ENCODE measurements at regions not wholly inside any gene's neighbourhood (a gene's known extent, or its start where the extent isn't known, plus 50 kb on each side); places are given as distances from the start of the nearest gene placed in this dataset.
"Not testable (repeated sequence)": the region's sequence is repeated elsewhere in the genome, so short reads cannot be mapped to it uniquely, and the experiment has no call there.

DNA sequence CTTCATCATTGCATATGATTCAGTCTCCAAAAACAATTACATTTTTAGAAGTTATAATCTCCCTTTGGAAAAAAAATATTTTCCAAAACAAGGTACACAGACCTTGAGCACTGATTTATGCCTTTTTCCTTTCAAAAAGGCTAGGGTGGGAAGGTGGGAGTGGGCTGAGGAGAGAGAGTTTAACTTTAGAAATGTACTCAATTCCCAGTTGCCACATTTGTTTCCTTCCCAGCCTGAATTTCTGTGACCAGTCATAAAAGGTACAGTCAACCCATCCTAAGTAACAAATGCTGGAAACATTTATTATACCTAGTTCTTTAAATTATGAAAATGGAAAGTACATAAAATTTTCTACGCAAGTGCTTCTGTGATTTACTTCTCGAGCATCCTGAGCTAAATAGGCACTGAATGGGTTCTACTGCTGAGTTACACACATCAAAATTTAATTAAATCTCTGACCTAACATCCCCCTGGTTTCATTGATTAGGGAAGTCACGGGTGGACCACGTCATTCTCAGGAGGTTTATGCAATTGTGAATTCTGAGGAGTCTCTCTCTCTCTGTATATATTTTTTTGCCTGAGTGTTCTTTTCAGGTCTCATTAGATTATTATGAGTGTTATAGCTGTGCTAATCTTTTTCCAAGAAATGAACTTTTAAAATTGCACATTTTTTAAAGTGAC lies 371.8 kb downstream of the BTG1 start:
- no peak for DNase-seq (ENCODE audit: extremely low read depth, low read depth)

DNA sequence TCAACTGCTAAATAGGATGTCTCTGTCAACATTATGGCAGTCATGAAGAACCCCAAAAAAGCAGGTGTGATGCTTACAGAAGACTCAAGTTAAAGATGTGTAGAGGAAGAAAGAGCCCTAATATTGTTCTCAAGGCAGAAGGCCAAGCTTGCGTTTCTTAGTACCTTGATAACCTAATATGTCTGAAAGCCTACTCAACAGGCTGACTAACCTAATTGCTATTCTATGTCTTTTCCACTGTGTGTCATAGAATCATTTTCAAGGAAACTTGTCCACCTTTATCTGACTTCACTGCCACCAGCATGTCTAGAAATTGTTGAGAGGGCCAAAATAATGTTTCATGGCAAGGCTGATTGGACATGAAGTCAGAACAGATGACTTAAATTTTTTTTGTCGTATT lies 373.2 kb downstream of the BTG1 start:
- DNase-seq (ENCODE audit: extremely low read depth, low read depth), result no peak

DNA sequence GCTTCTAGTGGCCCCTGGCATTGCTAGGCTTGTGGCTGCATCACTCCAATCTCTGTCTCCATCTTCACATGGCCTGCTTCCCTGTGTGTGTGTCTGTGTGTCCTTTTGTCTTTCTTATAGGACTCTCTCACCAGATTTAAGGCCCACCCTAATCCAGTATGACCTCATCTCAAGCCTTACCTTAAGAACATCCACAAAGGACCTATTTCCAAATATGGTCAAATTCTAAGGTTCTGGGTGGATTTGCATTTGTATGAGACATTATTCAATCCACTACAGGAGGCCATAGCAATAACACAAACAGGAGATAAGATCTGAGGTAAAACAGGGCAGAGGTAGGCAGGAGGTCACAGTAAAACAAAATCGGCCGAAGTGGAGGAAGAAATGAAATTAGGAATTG lies 375.9 kb downstream of the BTG1 start:
- DNase-seq (ENCODE audit: extremely low read depth, low read depth), result no peak

DNA sequence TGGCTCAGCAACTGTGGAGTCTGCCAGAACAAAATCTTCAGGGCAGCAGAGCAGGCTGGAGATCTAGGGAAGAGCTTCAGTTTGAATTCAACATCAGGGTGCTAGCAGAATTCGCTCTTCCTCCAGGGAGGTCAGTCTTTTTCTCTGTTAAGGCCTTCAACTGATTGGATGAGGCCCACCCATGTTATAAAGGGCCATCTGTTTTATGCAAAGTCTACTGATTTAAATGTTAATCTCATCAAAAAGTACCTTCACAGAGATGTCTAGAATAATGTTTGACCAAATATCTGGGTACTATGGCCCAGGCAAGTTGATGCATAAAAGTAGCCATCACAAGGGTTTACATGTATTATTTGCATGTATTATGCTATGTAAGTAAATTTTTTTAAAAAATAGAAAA lies 378.4 kb downstream of the BTG1 start:
- no peak for DNase-seq (ENCODE audit: extremely low read depth, low read depth)

DNA sequence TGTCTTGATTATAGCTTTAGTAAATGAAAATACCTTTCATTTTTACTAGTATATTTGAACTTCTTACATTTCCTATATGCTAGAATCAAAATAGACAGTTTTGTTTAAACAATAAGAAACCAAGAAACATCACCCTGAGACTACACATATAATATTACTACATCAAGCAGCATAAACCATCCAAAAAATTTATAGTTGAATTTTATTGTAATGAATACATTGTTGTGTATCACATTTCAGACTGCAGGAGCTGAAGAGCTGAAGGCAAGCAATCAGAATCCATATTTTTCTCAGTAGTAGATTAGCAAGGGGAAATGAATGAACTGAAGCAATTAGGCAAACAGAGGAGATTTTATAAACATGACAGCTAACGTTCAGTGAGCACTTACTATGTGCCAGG lies 379.2 kb downstream of the BTG1 start:
- no peak for DNase-seq (ENCODE audit: extremely low read depth, low read depth)

DNA sequence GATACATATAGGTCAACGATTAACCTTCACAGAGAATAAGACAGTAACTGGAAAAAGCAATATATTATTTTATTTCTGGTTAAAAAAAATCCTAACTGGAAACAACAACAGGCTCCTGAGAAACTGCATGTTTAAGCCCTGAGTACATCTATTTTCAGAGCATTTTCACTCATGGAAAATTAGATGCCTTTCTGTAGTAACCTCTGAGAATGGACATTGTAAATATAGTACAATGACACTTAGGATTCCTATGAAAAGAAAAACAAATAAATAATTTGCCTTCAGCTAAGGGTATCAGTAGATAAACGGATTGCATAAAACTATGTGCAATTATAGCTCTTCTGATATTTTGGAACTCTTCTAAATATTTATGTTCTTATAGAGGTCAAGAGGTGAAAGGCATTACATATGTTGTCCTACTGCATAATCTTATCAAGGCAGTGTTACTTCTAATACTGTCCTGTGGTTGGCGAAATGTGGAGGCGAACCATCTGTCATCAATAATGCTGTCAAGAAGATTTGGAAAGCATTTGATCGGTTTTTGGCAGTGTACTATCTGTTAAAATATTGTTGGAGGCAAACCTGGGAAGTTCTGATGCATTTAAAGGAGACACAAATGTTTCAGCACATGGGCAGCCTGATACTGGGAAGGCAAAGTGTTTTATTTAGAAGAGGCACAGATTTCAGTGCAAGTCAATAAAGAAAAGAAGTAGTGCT lies 381.8 kb downstream of the BTG1 start:
- DNase-seq (ENCODE audit: extremely low read depth, low read depth), result no peak

DNA sequence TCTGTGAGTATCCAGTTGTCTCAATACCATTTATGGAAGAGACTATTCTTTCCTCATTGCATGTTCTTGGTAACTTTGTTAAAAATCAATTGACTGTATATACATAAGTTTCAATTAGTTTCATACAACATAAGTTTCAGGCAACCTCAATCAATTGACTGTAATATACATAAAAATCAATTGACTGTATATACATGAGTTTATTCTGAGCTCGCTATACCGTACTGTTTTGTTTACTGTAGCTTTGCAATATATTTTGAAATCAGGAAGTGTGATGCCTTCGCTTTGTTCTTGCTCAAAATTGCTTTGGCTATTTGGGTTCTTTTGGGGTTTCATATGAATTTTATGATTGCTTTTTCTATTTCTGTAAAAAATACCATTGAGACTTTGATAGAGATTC lies 392.0 kb downstream of the BTG1 start:
- no peak for DNase-seq (ENCODE audit: extremely low read depth, low read depth)

DNA sequence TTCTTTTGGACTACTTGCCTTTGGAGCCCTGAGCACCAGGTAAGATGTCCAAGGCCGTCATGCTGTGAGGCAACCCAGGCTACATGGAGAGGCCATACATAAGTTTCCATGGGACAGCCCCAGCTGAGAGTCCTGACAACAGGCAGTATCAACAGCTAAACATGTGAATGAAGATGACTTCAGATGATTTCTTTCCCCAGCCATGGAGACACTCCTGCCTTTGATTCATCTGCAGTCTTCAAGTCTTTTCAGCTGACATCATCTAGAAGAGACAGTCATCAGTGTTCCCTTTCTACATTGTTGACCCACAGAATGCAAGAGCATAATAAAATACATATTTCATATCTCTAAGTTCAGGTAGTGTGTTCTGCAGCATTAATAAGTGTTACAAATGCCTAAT lies 398.7 kb downstream of the BTG1 start:
- no peak for DNase-seq (ENCODE audit: extremely low read depth, low read depth)

DNA sequence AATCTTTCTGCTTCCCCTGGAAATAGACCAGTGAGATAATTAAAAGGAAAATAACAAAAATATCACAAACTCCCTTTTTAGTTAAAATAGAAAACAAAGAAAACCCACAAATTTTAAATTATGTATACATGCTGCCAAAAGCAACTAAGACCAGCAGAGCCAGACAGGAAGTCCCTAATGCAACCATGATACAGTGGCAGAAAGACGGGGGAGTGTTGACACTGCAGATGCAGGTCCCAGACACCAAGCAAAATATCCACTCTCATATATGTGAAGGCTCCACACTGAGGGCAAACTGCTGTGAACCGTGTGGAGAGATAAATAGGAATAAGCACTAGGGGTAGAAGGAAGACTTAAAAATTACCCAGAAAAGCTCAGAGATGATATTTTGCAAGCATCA lies 401.0 kb downstream of the BTG1 start:
- no peak for DNase-seq (ENCODE audit: extremely low read depth, low read depth)

DNA sequence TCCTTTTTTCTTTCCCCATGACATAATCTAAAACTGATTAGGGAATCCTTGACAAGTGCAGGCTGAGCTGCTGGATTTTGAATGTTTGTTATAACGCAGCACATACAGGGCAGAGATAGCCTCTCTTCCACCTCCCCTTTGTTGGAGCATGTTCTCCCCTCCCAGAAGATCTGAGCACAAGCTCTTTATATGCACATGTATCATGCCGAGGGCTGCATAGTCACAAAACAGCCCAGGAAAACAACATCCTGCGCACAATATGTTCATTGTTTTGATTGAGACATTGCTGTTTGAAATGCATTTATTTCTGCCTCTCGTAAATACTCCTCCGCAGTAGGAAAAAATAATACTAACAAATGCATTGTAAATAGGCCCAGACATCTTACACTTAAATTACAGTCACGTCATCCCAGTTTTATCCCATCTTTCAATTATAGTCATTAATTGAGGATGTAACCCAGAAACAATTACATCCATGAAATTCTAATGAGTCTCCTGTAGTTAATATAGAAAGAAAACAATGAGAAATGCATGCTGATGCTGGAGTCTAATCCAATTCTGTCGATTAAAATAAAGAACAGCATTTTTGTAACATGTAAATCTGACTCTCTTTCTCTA lies 401.8 kb downstream of the BTG1 start:
- DNase-seq (ENCODE audit: extremely low read depth, low read depth), result no peak

DNA sequence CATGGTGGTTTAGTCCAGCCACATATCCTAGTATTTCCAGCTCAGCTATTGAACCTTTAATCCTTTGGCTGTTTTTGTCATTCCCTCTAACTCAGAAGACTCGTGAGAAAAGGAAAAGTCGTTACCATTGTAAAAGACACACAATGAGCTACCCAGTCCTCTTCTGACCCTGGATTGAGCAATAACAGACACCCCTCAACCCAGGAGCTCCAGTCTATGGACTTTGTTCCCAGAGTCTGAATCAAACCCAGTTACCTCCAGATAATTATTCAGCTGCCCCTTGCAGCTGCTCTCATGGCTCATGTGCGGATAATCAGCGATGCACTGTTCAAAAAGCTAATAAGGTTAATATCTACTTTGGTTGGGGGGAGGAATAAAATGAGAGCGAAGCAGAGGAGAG lies 402.4 kb downstream of the BTG1 start:
- no peak for DNase-seq (ENCODE audit: extremely low read depth, low read depth)

DNA sequence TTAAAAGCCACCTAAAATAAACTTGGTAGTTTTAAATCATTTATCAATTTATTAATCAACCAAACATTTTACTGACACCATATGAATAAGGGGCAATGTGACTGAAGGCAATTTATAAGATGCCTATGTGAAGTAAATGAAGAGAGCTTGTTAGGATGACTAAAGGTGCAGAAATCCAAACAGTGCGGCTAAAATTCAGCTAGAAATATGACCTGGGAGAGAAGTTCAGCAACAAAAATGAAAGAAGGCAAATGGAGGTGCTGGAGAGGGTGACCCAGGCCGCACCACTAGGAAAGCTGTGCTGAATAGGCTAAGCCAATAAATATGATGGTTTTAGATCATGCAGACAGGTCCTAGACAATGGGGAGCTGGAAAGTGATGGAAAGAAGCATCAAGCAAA lies 403.7 kb downstream of the BTG1 start:
- no peak for DNase-seq (ENCODE audit: extremely low read depth, low read depth)

DNA sequence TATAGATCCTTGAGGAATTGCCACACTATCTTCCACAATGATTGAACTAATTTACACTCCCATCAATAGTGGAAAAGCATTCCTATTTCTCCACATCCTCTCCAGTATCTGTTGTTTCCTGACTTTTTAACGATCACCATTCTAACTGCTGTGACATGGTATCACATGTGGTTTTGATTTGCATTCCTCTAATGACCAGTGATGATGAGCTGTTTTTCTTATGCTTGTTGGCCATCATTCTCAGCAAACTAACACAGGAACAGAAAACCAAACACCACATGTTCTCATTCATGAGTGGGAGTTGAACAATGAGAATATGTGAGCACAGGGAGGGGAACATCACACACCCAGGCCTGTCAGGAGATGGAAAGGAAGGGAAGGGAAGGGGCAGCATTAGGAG lies 411.8 kb downstream of the BTG1 start:
- DNase-seq (ENCODE audit: extremely low read depth, low read depth), result not testable (repeated sequence)

DNA sequence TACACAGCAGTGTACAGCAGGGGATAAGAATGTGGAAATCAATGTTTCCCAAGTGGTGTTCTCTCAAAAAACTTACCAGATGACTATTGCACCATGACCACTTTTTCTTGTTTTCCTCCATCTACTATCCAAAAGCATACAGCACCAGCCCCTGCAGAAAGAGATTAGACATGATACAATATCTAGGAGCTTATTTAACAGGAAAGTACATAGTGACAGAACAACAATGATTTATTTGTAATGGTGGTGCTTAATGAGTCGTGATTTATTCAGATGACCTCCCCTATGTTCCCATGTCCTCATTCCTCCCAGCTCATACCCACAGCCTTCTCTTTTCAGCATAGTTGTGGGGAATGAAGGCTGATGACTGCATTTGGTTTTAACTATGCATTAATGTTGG lies 413.6 kb downstream of the BTG1 start:
- no peak for DNase-seq (ENCODE audit: extremely low read depth, low read depth)

DNA sequence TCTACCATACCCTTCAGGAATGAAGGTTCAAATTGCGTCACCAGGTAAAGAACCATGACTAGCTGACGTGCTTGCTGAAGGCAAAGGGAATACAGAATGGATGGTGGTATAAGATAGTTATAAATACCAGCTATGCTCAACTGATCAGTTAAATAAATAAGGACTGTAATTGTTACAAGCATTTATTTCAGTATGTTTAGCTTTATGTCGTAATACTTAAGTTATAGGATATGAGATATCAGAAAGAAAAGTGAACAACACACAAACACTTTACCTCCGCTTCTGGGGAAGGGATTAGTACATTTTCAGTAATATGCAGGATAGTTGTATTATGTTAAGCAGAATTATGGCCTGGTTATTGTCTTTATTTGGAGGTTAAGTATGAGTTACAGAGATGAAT lies 416.1 kb downstream of the BTG1 start:
- no peak for DNase-seq (ENCODE audit: extremely low read depth, low read depth)

DNA sequence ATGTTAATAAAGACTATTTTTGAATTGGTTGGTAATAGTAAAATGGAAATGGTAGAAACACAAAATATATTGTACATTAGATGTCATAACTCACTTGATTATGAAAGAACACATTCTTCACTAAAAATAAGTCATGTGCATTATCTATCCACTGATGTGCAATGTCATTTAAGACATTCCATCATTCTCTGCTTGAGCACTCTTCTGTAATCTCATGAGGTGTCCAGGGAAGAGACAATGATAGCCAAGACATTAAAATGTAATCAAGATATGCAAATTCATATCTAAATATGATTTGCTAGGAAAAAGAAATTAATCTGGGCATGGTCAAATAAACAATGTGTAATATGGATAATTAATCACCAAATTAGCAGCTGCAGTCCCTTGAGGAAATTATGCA lies 422.5 kb downstream of the BTG1 start:
- DNase-seq (ENCODE audit: extremely low read depth, low read depth), result no peak

DNA sequence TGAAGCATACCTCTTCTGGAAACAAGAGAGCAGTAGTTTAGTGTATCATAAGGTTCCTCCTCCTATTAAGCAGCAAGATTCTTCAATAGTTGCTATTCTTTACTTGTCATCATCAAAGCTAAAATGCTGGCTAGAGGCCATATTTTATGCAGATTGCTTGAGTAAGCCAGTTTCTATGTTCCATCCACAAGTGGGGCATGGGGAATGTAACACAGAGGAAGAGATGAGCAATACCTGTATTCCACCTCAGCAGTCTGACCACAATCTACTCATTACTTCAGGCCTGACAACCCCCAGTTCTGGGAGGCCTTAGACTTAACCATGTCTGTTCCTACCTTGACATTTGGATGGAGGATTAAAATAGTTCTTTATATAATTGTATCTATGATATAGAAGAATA lies 423.6 kb downstream of the BTG1 start:
- DNase-seq (ENCODE audit: extremely low read depth, low read depth), result no peak

DNA sequence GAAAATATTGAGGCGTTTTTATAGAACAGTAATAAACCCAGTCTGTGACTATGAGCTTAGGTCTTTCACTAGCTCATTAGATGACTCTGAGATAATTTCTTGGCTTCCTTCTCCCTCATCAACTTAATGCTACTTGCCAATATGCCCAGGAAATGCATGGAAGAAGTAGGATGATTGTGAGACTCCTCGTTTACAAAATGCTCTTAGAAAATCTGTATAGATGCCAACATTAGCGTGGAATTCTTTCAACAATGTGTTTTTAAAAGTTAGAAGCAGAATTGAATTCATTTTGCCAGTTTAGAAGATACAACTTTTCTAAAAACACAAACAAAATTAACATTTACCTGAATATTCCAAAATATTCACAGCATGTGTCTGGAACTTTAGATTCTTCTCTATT lies 424.6 kb downstream of the BTG1 start:
- DNase-seq (ENCODE audit: extremely low read depth, low read depth), result no peak

DNA sequence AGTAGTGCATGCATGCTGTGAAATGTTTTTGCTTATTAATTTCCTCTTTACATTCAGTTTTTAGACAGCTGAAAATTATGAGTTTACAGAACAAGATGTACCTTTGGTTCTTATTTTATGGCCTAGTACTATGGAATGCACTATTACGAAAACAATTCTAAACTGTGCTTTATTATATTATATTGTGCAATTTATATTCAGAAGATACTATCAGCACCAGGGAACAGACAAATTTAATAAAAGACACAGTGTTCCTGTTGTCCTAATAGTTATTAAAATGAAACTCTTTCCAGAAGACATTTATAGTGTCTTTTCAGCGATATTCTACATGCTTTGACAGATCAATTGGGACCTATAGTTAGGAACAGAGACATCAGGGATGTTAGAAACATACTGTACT lies 427.3 kb downstream of the BTG1 start:
- DNase-seq (ENCODE audit: extremely low read depth, low read depth), result no peak

DNA sequence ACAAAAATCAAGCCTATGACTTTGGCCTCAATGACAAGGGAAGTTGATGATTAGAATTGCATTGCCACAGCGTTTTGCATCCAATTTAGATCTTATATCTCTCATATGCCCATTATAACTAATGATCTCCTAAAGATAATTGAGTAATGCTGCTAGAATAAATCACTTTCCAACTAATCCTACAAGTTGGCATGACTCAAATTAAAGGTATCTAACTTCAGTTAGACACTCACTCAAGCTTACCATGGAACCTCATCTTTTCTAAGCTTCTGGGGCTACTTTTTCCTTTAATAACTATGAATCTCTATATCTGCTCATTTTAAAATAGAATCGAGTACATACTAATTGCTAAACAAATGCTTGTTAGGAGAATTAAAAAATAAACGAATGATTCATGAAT lies 427.8 kb downstream of the BTG1 start:
- no peak for DNase-seq (ENCODE audit: extremely low read depth, low read depth)

DNA sequence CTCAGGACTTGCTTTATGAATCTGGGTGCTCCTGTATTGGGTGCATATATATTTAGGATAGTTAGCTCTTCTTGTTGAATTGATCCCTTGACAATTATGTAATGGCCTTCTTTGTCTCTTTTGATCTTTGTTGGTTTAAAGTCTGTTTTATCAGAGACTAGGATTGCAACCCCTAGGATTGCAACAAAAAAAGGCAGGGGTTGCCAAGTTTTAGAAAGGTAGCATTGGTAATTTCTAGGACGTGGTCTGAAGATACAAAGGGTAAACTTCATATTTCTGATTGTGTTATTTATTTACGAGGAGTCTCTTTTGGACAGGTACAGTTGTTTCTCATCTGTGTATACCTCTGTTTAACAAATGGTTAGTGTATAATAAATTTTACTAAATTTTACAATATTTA lies 433.7 kb downstream of the BTG1 start:
- not testable (repeated sequence) for DNase-seq (ENCODE audit: extremely low read depth, low read depth)

DNA sequence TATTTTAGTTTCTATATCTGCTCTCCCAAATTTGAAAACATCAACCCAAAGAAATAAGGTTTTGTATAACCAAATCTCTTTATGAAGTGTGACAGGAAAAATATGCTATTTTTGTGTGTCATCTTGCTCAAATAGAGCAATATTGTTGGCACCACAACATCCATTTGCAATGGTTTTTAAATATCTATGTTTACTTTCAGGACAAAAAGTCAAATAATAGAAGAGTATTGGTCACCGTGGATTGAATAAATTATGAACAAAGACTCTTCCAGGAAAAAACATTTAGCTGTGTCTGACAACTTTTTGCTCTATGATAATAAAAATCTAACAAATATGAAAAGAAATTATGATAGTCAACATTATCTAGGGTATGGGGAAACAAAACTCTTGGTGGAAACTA lies 439.2 kb downstream of the BTG1 start:
- DNase-seq (ENCODE audit: extremely low read depth, low read depth), result no peak

Measured in NCI-H460 (cell line).